NB4 (cell line): ENCODE measurements at regions not wholly inside any gene's neighbourhood (a gene's known extent, or its start where the extent isn't known, plus 50 kb on each side); places are given as distances from the start of the nearest gene placed in this dataset.

Experiments
- POLR2A ChIP-seq: IDR thresholded peaks from 2 replicates; pipeline ENCODE4 v1.6.1; 2011; ENCODE audit warnings: mild to moderate bottlenecking; ENCODE audit not compliant: insufficient read length; ENCODE audit errors: extremely low read depth
- TF ChIP-seq, protein P1 (sequence below): IDR thresholded peaks from one replicate; pipeline ENCODE4 v1.5.1; 2012; ENCODE audit warnings: low read depth, low read length

DNA sequence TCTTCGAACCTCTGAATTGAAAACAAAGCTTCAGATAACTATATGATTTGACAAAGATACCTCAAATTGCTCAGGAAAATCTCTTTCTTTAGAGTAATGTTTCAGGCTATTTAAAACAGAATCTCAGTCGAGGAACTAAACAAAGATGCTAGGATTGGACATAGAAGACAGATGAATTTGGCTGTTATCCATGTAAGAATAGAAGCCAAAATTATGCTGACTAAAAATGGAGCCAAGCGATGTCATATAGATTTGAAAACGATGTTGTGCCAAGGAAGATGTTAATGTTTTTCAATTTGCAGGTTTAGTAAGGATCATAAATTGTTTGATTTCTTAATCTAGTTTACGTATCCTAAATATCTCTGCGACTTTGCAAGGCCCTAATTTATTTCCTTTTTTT lies 295.9 kb downstream of the FOXG1 start:
- TF ChIP-seq, protein P1, sequence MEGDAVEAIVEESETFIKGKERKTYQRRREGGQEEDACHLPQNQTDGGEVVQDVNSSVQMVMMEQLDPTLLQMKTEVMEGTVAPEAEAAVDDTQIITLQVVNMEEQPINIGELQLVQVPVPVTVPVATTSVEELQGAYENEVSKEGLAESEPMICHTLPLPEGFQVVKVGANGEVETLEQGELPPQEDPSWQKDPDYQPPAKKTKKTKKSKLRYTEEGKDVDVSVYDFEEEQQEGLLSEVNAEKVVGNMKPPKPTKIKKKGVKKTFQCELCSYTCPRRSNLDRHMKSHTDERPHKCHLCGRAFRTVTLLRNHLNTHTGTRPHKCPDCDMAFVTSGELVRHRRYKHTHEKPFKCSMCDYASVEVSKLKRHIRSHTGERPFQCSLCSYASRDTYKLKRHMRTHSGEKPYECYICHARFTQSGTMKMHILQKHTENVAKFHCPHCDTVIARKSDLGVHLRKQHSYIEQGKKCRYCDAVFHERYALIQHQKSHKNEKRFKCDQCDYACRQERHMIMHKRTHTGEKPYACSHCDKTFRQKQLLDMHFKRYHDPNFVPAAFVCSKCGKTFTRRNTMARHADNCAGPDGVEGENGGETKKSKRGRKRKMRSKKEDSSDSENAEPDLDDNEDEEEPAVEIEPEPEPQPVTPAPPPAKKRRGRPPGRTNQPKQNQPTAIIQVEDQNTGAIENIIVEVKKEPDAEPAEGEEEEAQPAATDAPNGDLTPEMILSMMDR, result no peak
- TF ChIP-seq POLR2A, result no peak
